ENCODE measurements at regions not wholly inside any gene's neighbourhood (a gene's known extent, or its start where the extent isn't known, plus 50 kb on each side); places are given as distances from the start of the nearest gene placed in this dataset.

DNA sequence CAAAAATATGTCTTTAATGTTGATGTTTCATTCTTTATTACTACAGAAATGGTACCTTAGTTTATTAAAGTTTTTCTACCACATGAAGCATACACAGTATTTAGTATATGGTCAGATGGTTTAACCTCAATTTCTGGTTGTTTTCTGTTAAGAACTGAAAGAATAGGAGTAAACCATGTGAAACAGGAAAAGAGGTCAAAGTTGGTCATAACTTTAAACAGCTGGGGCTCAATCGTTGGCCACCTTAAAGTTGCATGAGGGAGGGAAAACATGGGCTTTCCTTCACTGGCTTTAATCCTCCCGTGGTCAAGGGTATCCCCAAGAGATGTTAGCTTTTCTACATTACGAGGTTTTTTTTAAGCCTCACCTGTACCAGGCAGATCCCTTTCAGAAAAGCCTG is 483.3 kb upstream of the ADAMTS5 start:
- no peak overlapping the region for H3K27ac ChIP-seq (ENCODE audit: low read depth, low read length)
- H3K36me3 ChIP-seq (ENCODE audit: control insufficient read depth in 5 of 5, insufficient read depth in 5 of 5, low read length in 5 of 5) = no peaks in the 10 kb centered on the region
- peaks cover 0 to 3% (median 0%) of the 10 kb centered on the region in 5 donors for H3K9me3 ChIP-seq (ENCODE audit: control insufficient read depth in 5 of 5, low read length in 5 of 5)
- no peak overlapping the region for H3K4me3 ChIP-seq (ENCODE audit: low read depth in 1 of 5, low read length in 5 of 5)
- peaks cover 3 to 30% (median 19%) of the 10 kb centered on the region in 5 donors for H3K4me1 ChIP-seq (ENCODE audit: control insufficient read depth in 5 of 5, insufficient read depth in 5 of 5, low read length in 5 of 5)
- no peaks in the 10 kb centered on the region for H3K27me3 ChIP-seq (ENCODE audit: control insufficient read depth in 5 of 5, insufficient read depth in 4 of 5, low read length in 5 of 5)
- no peak overlapping the region for H3K9ac ChIP-seq (ENCODE audit: low read length in 5 of 5)

DNA sequence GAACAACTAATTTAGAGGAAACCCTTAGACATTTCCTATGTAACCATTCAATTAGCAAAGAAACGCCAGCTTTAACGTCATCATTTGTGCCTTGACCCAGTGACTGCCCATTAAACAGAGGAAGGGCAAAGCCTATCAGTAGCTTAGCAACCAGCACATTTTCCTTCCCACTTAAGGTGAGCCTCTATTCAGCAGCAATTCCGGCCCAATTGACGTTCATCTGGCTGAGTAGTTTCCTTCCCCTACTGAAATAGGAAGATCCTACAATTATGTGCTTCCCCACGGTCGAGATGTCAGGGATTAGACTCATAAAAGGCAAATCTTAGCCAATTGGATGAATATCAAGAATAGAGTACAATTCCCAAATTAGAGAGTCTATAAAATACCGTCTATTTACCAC is 482.1 kb upstream of the ADAMTS5 start:
- Histone ChIP-seq H3K9me3 (ENCODE audit: control insufficient read depth in 5 of 5, low read length in 5 of 5) (peaks cover 0 to 3% (median 0%) of the 10 kb centered on the region in 5 donors), H3K27me3 (ENCODE audit: control insufficient read depth in 5 of 5, insufficient read depth in 4 of 5, low read length in 5 of 5) (no peaks in the 10 kb centered on the region), H3K27ac (ENCODE audit: low read depth, low read length) (no peak overlapping the region), H3K36me3 (ENCODE audit: control insufficient read depth in 5 of 5, insufficient read depth in 5 of 5, low read length in 5 of 5) (no peaks in the 10 kb centered on the region), H3K4me3 (ENCODE audit: low read depth in 1 of 5, low read length in 5 of 5) (no peak overlapping the region), H3K4me1 (ENCODE audit: control insufficient read depth in 5 of 5, insufficient read depth in 5 of 5, low read length in 5 of 5) (peaks cover 3 to 30% (median 19%) of the 10 kb centered on the region in 5 donors), H3K9ac (ENCODE audit: low read length in 5 of 5) (no peak overlapping the region)

DNA sequence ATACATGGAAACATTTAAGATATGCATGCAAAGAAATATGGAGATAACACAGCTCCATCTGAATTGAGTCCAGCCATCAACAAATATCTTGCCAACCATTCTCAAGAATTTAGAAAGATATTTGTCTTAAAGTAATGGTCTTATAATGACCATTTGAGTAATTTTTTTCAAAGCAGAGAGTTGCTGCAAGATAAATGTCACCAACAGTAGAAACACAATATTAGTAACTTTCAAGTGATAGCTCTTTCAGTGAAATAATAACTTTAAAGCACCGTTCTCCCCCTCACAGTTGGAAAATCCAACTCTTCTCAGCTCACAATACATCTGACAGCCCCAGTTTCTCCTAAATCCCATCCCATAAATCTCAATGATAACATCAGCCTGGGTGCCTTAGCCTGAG is 481.0 kb upstream of the ADAMTS5 start:
- Histone ChIP-seq H3K36me3 (ENCODE audit: control insufficient read depth in 5 of 5, insufficient read depth in 5 of 5, low read length in 5 of 5) (no peaks in the 10 kb centered on the region), H3K9ac (ENCODE audit: low read length in 5 of 5) (no peak overlapping the region), H3K27me3 (ENCODE audit: control insufficient read depth in 5 of 5, insufficient read depth in 4 of 5, low read length in 5 of 5) (no peaks in the 10 kb centered on the region), H3K4me3 (ENCODE audit: low read depth in 1 of 5, low read length in 5 of 5) (no peak overlapping the region), H3K27ac (ENCODE audit: low read depth, low read length) (peak overlapping the region; percentile 5), H3K4me1 (ENCODE audit: control insufficient read depth in 5 of 5, insufficient read depth in 5 of 5, low read length in 5 of 5) (peaks cover 3 to 30% (median 19%) of the 10 kb centered on the region in 5 donors), H3K9me3 (ENCODE audit: control insufficient read depth in 5 of 5, low read length in 5 of 5) (peaks cover 0 to 3% (median 0%) of the 10 kb centered on the region in 5 donors)

DNA sequence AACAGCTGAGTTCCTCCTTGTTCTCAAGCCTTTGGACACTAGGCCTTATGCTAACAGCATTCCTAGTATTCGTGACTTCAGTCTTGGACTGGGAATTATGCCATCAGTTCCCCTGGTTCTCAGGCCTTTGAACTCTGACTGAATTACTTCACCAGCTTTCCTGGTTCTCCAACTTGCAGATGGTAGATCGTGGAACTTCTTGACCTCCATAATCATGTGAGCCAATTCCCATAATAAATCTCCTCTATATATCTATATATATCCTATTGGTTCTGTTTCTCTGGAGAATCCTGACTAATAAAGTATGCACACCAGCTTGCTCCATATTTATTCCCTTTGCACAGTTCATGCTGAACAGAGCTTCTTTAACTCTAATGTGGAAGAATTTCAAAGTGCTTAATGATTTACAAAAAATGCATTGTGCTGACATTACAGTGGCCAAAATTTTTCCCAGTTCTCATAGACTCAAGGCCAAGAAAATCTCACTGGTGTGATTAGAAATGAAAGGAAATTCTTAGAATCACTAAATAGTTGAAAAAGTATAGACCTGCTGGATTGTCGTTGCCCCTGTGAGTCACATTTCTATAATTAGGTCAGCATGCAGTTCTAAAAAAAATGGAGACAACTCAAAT is 462.9 kb upstream of the ADAMTS5 start:
- Histone ChIP-seq H3K36me3 (ENCODE audit: control insufficient read depth in 5 of 5, insufficient read depth in 5 of 5, low read length in 5 of 5) (no peaks in the 10 kb centered on the region), H3K4me3 (ENCODE audit: low read depth in 1 of 5, low read length in 5 of 5) (no peak overlapping the region), H3K27ac (ENCODE audit: low read depth, low read length) (peak overlapping the region; percentile 48)

DNA sequence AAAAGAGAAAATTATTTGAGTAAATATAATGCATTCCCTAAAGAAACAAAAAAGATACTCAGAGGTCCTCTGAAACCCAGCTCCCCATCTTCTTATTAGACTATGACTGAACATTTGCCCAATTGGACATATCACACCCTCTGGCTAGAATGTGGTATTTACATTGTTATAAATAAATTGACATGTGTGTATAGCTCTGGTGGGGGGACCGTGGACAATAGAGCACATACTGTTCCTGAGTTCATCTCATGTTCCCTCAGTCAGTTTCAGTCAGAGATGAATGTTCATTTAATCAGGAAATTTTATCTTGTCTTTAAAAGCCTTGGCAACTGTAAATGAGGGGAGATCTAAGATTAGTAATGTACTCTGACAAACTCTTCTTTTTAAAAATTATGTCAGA is 459.3 kb upstream of the ADAMTS5 start:
- no peaks in the 10 kb centered on the region for H3K27me3 ChIP-seq (ENCODE audit: control insufficient read depth in 5 of 5, insufficient read depth in 4 of 5, low read length in 5 of 5)
- peaks cover 6 to 45% (median 38%) of the 10 kb centered on the region in 5 donors for H3K4me1 ChIP-seq (ENCODE audit: control insufficient read depth in 5 of 5, insufficient read depth in 5 of 5, low read length in 5 of 5)
- H3K9me3 ChIP-seq (ENCODE audit: control insufficient read depth in 5 of 5, low read length in 5 of 5) = no peaks in the 10 kb centered on the region
- no peak overlapping the region for H3K9ac ChIP-seq (ENCODE audit: low read length in 5 of 5)
- no peak overlapping the region for H3K4me3 ChIP-seq (ENCODE audit: low read depth in 1 of 5, low read length in 5 of 5)
- H3K36me3 ChIP-seq (ENCODE audit: control insufficient read depth in 5 of 5, insufficient read depth in 5 of 5, low read length in 5 of 5) = no peaks in the 10 kb centered on the region
- no peak overlapping the region for H3K27ac ChIP-seq (ENCODE audit: low read depth, low read length)

More for the DNA sequence above, 462.9 kb upstream of the ADAMTS5 start:
- Histone ChIP-seq H3K9ac (ENCODE audit: low read length in 5 of 5) (peak overlapping the region in 1 of 5 donors; percentile 97), H3K27me3 (ENCODE audit: control insufficient read depth in 5 of 5, insufficient read depth in 4 of 5, low read length in 5 of 5) (no peaks in the 10 kb centered on the region), H3K4me1 (ENCODE audit: control insufficient read depth in 5 of 5, insufficient read depth in 5 of 5, low read length in 5 of 5) (peaks cover 3 to 18% (median 17%) of the 10 kb centered on the region in 5 donors), H3K9me3 (ENCODE audit: control insufficient read depth in 5 of 5, low read length in 5 of 5) (no peaks in the 10 kb centered on the region)

DNA sequence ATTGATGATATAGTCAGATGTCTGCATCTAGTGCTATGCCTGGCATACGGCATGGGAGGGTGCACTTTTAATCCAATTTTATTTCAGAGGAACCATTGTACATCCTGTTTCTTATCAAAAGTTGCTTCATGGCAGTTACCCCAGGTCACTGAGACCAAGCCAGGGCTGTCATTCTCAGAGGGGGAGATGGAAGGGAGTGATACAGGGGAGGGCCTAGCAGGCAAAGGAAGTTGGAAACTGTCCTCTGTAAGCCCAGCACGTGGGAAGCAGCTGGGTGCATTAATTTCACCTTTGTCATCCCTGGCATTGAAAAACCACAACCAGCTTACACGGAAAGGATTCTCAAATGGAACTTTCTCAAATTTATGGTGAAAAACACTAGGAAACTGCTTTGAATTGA is 458.7 kb upstream of the ADAMTS5 start:
- H3K4me3 ChIP-seq (ENCODE audit: low read depth in 1 of 5, low read length in 5 of 5) = no peak overlapping the region
- no peaks in the 10 kb centered on the region for H3K27me3 ChIP-seq (ENCODE audit: control insufficient read depth in 5 of 5, insufficient read depth in 4 of 5, low read length in 5 of 5)
- no peak overlapping the region for H3K27ac ChIP-seq (ENCODE audit: low read depth, low read length)

DNA sequence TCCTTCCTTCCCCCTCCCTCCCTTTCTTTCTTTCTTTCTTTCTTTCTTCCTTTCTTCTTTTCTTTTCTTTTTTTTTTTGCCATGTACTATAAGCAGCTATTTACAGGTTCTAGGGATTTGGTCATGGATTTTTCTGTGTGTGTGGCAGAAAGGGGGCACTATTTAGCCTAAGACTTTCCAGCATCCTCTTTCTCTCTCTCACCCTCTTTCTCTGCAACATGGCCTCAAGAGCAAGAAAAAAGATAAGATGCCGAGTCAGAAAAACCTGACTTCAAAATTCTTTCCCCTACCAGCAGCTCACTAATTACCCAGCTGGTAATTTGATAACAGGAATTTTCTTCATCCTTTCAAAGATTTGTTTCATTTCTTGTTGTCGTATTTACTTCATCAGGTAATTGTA is 458.3 kb upstream of the ADAMTS5 start:
- Histone ChIP-seq H3K4me3 (ENCODE audit: low read depth in 1 of 5, low read length in 5 of 5) (no peak overlapping the region), H3K36me3 (ENCODE audit: control insufficient read depth in 5 of 5, insufficient read depth in 5 of 5, low read length in 5 of 5) (no peaks in the 10 kb centered on the region), H3K27ac (ENCODE audit: low read depth, low read length) (peak overlapping the region; percentile 17), H3K9ac (ENCODE audit: low read length in 5 of 5) (no peak overlapping the region), H3K4me1 (ENCODE audit: control insufficient read depth in 5 of 5, insufficient read depth in 5 of 5, low read length in 5 of 5) (peaks cover 6 to 43% (median 35%) of the 10 kb centered on the region in 5 donors), H3K27me3 (ENCODE audit: control insufficient read depth in 5 of 5, insufficient read depth in 4 of 5, low read length in 5 of 5) (no peaks in the 10 kb centered on the region), H3K9me3 (ENCODE audit: control insufficient read depth in 5 of 5, low read length in 5 of 5) (peaks cover 0 to 2% (median 0%) of the 10 kb centered on the region in 5 donors)

More for the DNA sequence above, 458.7 kb upstream of the ADAMTS5 start:
- peaks cover 6 to 45% (median 38%) of the 10 kb centered on the region in 5 donors for H3K4me1 ChIP-seq (ENCODE audit: control insufficient read depth in 5 of 5, insufficient read depth in 5 of 5, low read length in 5 of 5)
- H3K9ac ChIP-seq (ENCODE audit: low read length in 5 of 5) = no peak overlapping the region
- no peaks in the 10 kb centered on the region for H3K9me3 ChIP-seq (ENCODE audit: control insufficient read depth in 5 of 5, low read length in 5 of 5)
- no peaks in the 10 kb centered on the region for H3K36me3 ChIP-seq (ENCODE audit: control insufficient read depth in 5 of 5, insufficient read depth in 5 of 5, low read length in 5 of 5)

DNA sequence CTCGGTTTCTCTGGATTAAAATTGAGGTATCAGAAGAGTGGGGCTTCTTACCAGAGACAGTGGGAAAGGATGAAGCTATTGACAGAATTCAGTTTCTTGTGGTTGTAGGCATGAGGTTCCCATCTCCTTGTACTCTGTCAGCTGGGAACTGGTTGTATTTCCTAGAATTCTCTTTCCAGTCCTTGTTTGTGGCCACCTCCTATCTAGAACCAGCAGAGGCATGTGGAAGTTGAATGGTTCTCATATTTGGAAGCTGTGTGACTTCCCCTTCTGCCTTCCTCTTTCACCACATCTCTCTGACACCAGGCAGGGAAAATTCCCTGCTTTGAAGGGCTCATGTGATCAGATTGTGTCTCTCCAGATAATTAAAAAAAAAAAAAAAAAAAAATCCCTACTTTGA is 457.7 kb upstream of the ADAMTS5 start:
- Histone ChIP-seq H3K4me3 (ENCODE audit: low read depth in 1 of 5, low read length in 5 of 5) (no peak overlapping the region), H3K27ac (ENCODE audit: low read depth, low read length) (no peak overlapping the region), H3K9me3 (ENCODE audit: control insufficient read depth in 5 of 5, low read length in 5 of 5) (peaks cover 0 to 2% (median 0%) of the 10 kb centered on the region in 5 donors), H3K27me3 (ENCODE audit: control insufficient read depth in 5 of 5, insufficient read depth in 4 of 5, low read length in 5 of 5) (no peaks in the 10 kb centered on the region), H3K9ac (ENCODE audit: low read length in 5 of 5) (no peak overlapping the region), H3K36me3 (ENCODE audit: control insufficient read depth in 5 of 5, insufficient read depth in 5 of 5, low read length in 5 of 5) (no peaks in the 10 kb centered on the region), H3K4me1 (ENCODE audit: control insufficient read depth in 5 of 5, insufficient read depth in 5 of 5, low read length in 5 of 5) (peaks cover 5 to 38% (median 30%) of the 10 kb centered on the region in 5 donors)

DNA sequence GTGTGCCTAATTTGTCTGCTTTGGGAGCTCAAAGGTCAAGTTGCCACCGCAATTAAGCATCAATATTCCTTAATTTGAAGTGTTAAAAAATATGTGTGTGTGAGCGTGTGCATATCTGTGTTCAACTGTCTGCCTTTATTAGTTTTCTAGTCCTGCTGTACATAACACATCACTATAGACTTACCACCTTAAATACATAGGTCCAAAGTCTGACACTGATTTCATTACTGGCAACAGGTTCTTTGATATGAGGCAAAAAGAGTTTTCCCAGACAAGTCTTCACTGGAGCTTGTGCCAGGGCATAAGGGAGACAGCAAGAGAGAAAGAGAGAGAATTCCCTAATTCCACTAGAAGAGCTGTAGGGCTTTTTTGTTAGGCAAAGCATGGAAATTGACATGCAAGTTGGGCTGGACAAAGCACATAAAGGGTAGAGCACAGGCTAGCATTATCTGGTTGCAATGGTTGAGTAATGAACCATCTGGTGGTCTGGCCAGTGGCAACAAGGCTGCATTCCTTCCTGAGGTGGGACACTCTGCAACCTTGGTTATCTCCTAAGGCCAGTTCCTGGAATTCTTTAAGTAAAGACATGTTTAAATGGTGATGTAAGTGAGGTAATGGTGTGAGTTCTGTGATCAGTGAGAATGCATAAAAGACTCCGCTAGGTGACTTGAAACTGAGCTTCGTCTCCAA is 457.2 kb upstream of the ADAMTS5 start:
- Histone ChIP-seq H3K9ac (ENCODE audit: low read length in 5 of 5) (no peak overlapping the region), H3K4me3 (ENCODE audit: low read depth in 1 of 5, low read length in 5 of 5) (no peak overlapping the region), H3K9me3 (ENCODE audit: control insufficient read depth in 5 of 5, low read length in 5 of 5) (peaks cover 0 to 2% (median 0%) of the 10 kb centered on the region in 5 donors), H3K27ac (ENCODE audit: low read depth, low read length) (no peak overlapping the region), H3K27me3 (ENCODE audit: control insufficient read depth in 5 of 5, insufficient read depth in 4 of 5, low read length in 5 of 5) (no peaks in the 10 kb centered on the region), H3K4me1 (ENCODE audit: control insufficient read depth in 5 of 5, insufficient read depth in 5 of 5, low read length in 5 of 5) (peaks cover 3 to 34% (median 30%) of the 10 kb centered on the region in 5 donors), H3K36me3 (ENCODE audit: control insufficient read depth in 5 of 5, insufficient read depth in 5 of 5, low read length in 5 of 5) (no peaks in the 10 kb centered on the region)

DNA sequence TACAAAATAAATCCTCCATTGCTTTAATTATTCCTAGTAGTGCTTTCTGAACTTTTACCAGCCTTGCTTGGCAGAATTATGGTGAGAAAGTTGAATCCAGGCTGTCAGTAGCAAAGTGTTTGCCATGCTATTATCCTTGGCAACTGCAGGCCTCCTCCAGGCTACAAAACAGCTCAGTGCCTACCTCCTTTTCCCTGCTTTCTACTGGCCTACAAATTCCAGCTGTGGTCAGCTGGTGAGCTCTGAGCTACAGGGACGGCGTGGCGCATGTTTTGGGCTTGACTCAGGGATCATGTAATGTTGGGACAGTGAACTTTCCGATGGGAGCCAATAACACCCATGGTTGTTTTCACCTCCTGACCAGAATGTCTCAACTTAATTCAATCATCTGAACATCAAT is 456.1 kb upstream of the ADAMTS5 start:
- H3K9me3 ChIP-seq (ENCODE audit: control insufficient read depth in 5 of 5, low read length in 5 of 5) = peaks cover 0 to 2% (median 0%) of the 10 kb centered on the region in 5 donors
- peaks cover 3 to 42% (median 32%) of the 10 kb centered on the region in 5 donors for H3K4me1 ChIP-seq (ENCODE audit: control insufficient read depth in 5 of 5, insufficient read depth in 5 of 5, low read length in 5 of 5)
- peak overlapping the region; percentile 81 for H3K27ac ChIP-seq (ENCODE audit: low read depth, low read length)
- no peak overlapping the region for H3K9ac ChIP-seq (ENCODE audit: low read length in 5 of 5)
- no peak overlapping the region for H3K4me3 ChIP-seq (ENCODE audit: low read depth in 1 of 5, low read length in 5 of 5)
- H3K27me3 ChIP-seq (ENCODE audit: control insufficient read depth in 5 of 5, insufficient read depth in 4 of 5, low read length in 5 of 5) = no peaks in the 10 kb centered on the region
- no peaks in the 10 kb centered on the region for H3K36me3 ChIP-seq (ENCODE audit: control insufficient read depth in 5 of 5, insufficient read depth in 5 of 5, low read length in 5 of 5)

Data from subcutaneous abdominal adipose tissue (tissue), 5 donors.